Urinary bladder (tissue), 3 donors: ENCODE measurements at regions not wholly inside any gene's neighbourhood (a gene's known extent, or its start where the extent isn't known, plus 50 kb on each side); places are given as distances from the start of the nearest gene placed in this dataset.

ENCODE experiments used
- DNase-seq: peaks from one replicate; pipeline ENCODE4 v3.0.0-alpha.2; 2015; ENCODE audit errors: extremely low spot score
- H3K27ac ChIP-seq: one replicate; pipeline ENCODE4 v1.5.1; 2013; ENCODE audit warnings: low read depth, mild to moderate bottlenecking, moderate library complexity
- H3K36me3 ChIP-seq: one replicate; pipeline ENCODE4 v1.6.1; 2013; ENCODE audit warnings: mild to moderate bottlenecking, moderate library complexity; ENCODE audit not compliant: insufficient read depth
- H3K4me1 ChIP-seq: one replicate; pipeline ENCODE4 v1.6.1; 2013; ENCODE audit warnings: mild to moderate bottlenecking, moderate library complexity; ENCODE audit not compliant: insufficient read depth
- H3K4me3 ChIP-seq: one replicate; pipeline ENCODE4 v1.5.1; 2013; ENCODE audit warnings: low read depth, low read length
- WGBS: extraction: QIAGEN DNeasy Blood & Tissue Kit; methylation state at CpG from one replicate; pipeline ENCODE4 v1.1.7; 2013; 5-methylcytosine and 5-hydroxymethylcytosine counted together
- donor health status: healthy with polysubstance abuse.
- donor health status: healthy.

- 66% methylated on average over 8 of the region's 8 CpGs for WGBS
These were observed 224.3 kb upstream of the TSHZ2 start for GRCh38 chr20:52747845-52748284.

DNA sequence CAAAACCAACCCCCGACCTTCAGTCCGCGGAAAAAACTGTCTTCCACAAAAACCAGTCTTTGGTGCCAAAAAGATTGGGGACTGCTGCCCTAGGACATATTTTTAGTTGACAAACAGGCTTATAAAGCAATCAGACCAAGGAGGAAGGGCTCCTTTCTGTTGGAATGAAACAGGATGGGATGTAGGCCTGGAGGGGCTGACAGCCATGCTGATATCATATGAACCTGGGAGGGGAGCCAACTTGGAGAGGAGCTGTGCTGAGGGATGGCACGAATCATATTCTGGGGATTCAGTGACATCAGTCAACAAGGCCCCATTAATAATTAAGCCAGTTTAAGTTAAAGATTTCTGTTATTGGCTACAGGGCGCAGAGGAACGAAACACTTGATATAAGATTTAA is 225.4 kb upstream of the TSHZ2 start:
- no peak overlapping the region for H3K27ac ChIP-seq
- no peak overlapping the region for H3K4me3 ChIP-seq
- 77% methylated on average over 6 of the region's 6 CpGs for WGBS
- no peaks in the 10 kb centered on the region for H3K4me1 ChIP-seq
- no peak for DNase-seq
- no peaks in the 10 kb centered on the region for H3K36me3 ChIP-seq

More at GRCh38 chr20:52747845-52748284, 224.3 kb upstream of the TSHZ2 start:
- Histone ChIP-seq H3K36me3 (no peaks in the 10 kb centered on the region), H3K4me3 (no peak overlapping the region), H3K27ac (no peak overlapping the region), H3K4me1 (no peaks in the 10 kb centered on the region)
- no peak for DNase-seq

DNA sequence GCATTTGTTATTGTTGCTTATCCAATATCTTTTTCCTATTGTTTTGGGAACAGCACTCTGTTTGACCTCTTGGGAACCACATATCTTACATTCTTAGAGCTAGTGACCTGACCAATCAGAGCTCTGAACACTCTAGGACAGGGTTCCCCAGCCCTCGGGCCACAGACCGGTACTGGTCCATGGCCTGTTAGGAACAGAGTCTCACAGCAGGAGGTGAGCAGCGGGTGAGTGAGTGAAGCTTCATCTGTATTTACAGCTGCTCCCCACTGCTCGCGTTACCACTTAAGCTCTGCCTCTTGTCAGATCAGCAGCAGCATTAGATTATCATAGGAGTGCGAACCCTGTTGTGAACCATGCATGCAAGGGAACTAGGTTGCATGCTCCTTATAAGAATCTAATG is 226.0 kb upstream of the TSHZ2 start:
- Histone ChIP-seq H3K4me1 (no peaks in the 10 kb centered on the region), H3K27ac (no peak overlapping the region), H3K4me3 (no peak overlapping the region), H3K36me3 (no peaks in the 10 kb centered on the region)
- no peak for DNase-seq
- 88% methylated on average over 6 of the region's 6 CpGs for WGBS

DNA sequence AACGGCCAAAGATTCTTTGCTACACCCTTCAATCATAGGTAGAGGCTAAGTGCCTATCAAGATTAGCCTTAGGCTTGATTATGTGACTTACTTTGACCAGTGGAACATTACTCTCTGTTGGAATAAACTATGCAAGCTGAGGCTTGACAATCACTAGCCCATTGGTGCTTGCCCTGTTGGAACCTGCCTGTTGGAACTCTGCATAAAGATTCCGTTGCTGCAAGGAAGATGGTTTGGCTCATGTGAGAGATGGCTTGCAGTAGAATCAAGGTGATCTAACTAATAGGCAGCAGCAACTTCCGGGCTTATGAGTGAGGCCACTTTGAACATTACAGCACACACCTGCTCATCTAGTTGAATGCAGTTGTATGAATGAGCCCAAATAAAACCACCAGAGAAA is 227.7 kb upstream of the TSHZ2 start:
- no peaks in the 10 kb centered on the region for H3K36me3 ChIP-seq
- H3K27ac ChIP-seq: no peak overlapping the region
- H3K4me1 ChIP-seq: no peaks in the 10 kb centered on the region
- H3K4me3 ChIP-seq: no peak overlapping the region
- 85% methylated on average over 3 of the region's 3 CpGs for WGBS
- DNase-seq: no peak

DNA sequence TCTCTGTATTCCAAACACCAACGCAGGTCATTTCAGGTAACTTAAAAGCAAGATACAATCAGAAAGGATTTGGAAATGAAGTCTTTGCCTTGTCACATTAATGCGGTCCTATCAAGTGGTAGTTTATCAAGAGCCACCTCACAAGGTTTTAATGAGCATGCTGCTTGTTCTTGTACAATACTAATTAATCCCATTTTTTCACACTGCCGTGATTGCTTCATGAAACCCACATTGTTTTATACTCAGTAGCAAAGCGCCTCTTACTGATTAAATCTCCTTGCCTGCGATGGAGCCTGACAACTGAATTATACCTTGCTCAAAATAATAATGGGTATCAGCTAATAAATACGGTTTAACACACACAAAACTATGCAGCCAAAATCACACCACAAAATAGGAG is 234.1 kb upstream of the TSHZ2 start:
- Histone ChIP-seq H3K4me1 (no peaks in the 10 kb centered on the region), H3K4me3 (no peak overlapping the region), H3K36me3 (no peaks in the 10 kb centered on the region), H3K27ac (no peak overlapping the region)
- DNase-seq: no peak
- WGBS: 84% methylated on average over 6 of the region's 6 CpGs

DNA sequence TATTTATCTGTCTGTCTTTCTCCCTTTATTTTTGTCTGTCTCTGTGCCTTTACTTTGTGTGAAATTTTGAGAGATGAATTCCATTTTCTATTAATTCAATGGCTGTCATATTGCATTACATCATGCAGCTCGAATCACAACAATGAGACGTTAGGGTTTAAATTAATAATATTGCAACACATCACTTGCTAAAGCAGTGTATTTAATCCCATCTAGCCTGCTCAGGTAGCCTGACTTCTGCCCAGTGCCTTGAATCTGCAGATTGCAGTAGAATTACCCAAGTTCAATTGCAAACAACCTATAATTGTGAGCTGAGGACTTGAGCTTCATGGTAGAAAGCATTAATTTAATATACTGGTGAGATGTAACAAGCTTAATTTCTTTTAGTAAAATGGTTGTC is 235.7 kb upstream of the TSHZ2 start:
- Histone ChIP-seq H3K36me3 (no peaks in the 10 kb centered on the region), H3K4me1 (no peaks in the 10 kb centered on the region), H3K4me3 (no peak overlapping the region), H3K27ac (no peak overlapping the region)
- DNase-seq: no peak
- WGBS: 76% methylated on average over 2 of the region's 2 CpGs

DNA sequence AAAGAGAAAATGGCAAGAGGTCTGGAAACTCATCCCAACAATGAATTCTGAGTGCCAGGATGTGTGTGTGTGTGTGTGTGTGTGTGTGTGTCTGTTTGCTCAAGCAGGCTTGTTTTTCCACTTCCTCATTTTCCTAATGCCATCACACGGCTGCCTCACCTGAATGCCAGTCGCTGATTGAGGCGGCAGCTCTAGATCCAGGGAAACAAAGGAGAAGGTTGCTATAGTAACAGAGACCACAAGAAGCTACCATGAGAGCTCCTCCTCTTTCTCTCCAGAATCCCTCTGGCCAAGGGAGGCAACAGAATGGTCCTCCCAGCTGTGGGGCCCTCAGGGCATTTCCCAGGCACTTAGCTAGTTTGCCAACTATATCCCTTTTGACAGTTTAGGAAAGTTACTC is 241.1 kb upstream of the TSHZ2 start:
- Histone ChIP-seq H3K4me3 (no peak overlapping the region), H3K4me1 (no peaks in the 10 kb centered on the region), H3K36me3 (no peaks in the 10 kb centered on the region), H3K27ac (no peak overlapping the region)
- no peak for DNase-seq
- 68% methylated on average over 3 of the region's 3 CpGs for WGBS

GRCh38 chr20:52727740-52728456 is 244.3 kb upstream of the TSHZ2 start:
- no peaks in the 10 kb centered on the region for H3K4me1 ChIP-seq
- H3K4me3 ChIP-seq: no peak overlapping the region
- DNase-seq: no peak
- 95% methylated on average over 24 of the region's 24 CpGs for WGBS
- no peaks in the 10 kb centered on the region for H3K36me3 ChIP-seq
- no peak overlapping the region for H3K27ac ChIP-seq

DNA sequence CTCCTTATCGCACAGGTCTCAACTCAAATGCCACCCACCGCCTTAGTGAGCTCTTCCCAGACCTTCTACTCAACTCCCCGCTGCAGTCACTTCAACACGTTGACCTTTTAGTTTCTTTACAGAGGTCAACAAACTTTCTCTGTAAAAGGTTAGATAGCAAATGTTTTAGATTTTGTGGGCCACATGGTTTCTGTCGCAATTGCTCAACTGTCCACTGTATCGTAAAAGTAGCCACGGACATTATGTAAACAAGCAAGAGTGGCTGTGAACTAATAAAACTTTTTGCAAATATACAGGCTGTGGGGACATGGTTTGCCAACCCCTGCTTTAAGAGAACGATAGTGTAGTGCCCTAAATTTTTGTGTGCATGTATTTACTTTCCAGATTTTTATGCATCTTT is 247.6 kb upstream of the TSHZ2 start:
- no peak overlapping the region for H3K27ac ChIP-seq
- WGBS: 49% methylated on average over 8 of the region's 8 CpGs
- no peaks in the 10 kb centered on the region for H3K36me3 ChIP-seq
- H3K4me3 ChIP-seq: no peak overlapping the region
- no peaks in the 10 kb centered on the region for H3K4me1 ChIP-seq
- DNase-seq: no peak

GRCh38 chr20:52722926-52723688 is 249.1 kb upstream of the TSHZ2 start:
- Histone ChIP-seq H3K4me3 (no peak overlapping the region), H3K4me1 (no peaks in the 10 kb centered on the region), H3K36me3 (no peaks in the 10 kb centered on the region), H3K27ac (no peak overlapping the region)
- 58% methylated on average over 4 of the region's 4 CpGs for WGBS
- DNase-seq: no peak

GRCh38 chr20:52708137-52708536 is 264.0 kb upstream of the TSHZ2 start:
- H3K36me3 ChIP-seq: no peaks in the 10 kb centered on the region
- WGBS: 91% methylated on average over 1 of the region's 1 CpG
- DNase-seq: no peak
- H3K27ac ChIP-seq: no peak overlapping the region
- H3K4me3 ChIP-seq: no peak overlapping the region
- no peaks in the 10 kb centered on the region for H3K4me1 ChIP-seq

GRCh38 chr20:52704553-52704952 is 267.6 kb upstream of the TSHZ2 start:
- Histone ChIP-seq H3K27ac (no peak overlapping the region), H3K4me1 (no peaks in the 10 kb centered on the region), H3K36me3 (no peaks in the 10 kb centered on the region), H3K4me3 (no peak overlapping the region)
- no peak for DNase-seq
- 57% methylated on average over 1 of the region's 1 CpG for WGBS

DNA sequence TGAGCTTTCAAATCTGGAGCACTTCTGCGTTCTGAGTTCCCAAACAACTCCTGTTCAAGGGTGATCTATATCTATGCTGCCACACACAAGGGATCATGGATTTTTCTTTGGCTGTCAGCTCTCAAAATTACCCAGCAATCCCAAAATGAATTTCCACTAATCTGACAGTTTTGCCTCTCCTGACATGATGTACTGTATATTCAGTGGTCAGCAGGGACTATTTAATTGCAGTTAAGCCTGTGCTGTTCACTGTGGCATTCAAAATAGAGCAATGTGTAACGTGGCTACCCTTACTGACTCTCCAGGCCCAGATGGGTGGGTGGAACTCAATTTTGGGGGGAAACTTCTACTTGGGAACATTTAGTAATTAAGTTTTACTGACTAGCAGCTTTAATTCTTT is 283.8 kb upstream of the TSHZ2 start:
- Histone ChIP-seq H3K27ac (no peak overlapping the region), H3K4me1 (no peaks in the 10 kb centered on the region), H3K36me3 (no peaks in the 10 kb centered on the region), H3K4me3 (no peak overlapping the region)
- WGBS: 77% methylated on average over 2 of the region's 2 CpGs
- DNase-seq: no peak

DNA sequence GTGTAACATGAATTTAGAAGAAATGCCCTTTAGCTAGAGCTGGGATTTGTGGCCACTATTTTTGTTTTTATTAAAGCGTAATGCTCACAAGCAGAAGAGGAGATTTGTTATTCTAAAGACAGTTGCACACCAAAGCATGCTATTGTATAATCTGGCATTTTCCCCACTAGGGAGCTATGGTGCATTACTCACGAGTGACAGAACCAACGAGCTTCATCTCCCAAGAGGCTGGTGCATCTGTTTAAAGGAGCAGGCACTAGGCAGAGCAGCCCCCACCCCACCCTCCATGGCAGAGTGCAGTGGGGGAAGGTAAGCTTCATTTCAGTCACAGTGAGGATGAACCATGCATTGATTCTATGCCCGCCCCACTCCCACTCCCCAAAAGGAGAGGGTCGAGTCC is 287.3 kb upstream of the TSHZ2 start:
- no peaks in the 10 kb centered on the region for H3K4me1 ChIP-seq
- no peak overlapping the region for H3K27ac ChIP-seq
- H3K36me3 ChIP-seq: no peaks in the 10 kb centered on the region
- no peak for DNase-seq
- WGBS: 51% methylated on average over 5 of the region's 5 CpGs
- H3K4me3 ChIP-seq: no peak overlapping the region
